NCI-H2171 treated with DMSO at 0.1 percent for 48 hours (cell line): ENCODE measurements at regions not wholly inside any gene's neighbourhood (a gene's known extent, or its start where the extent isn't known, plus 50 kb on each side); places are given as distances from the start of the nearest gene placed in this dataset.
"Not testable (repeated sequence)": the region's sequence is repeated elsewhere in the genome, so short reads cannot be mapped to it uniquely, and the experiment has no call there.

Experiments used
- DNase-seq: peaks from one replicate; lab custom pipeline; 2025; lab: John Stamatoyannopoulos, UW

DNA sequence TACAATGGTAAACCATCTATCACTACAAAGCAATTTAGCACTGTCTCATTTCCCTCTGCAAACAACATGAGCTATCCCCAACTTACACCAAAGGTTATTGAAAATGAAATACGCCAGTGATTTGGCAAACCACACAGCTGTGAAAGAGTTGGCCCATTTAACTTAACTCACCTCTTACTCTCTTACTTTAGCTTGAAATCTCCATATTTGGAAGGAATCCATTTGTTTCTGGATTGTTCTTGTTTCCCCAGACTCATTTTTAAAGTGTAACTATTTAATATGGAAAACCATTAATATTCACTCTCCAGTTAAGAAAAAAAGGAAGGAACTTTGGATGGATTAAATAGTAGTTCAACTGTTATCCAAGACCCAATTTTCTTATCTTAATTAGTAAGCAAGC is 93.7 kb upstream of the TRIB2 start:
- no peak for DNase-seq

DNA sequence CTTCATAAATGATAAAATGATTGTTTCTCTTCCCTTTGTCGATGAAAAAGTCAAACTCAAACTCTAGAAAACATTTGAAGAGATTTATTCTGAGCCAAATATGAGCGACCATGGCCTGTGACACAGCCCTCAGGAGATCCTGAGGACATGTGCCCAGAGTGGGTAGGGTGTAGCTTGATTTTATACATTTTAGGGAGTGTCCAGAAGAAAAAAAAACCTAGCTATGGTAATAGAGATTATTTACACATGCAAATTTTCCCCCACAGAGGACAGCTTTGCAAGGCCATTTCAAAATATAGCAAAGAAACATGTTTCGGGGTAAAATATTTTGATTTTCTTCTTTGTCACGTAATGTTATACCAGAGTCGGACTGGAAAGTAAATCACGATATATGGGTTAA is 92.4 kb upstream of the TRIB2 start:
- no peak for DNase-seq

DNA sequence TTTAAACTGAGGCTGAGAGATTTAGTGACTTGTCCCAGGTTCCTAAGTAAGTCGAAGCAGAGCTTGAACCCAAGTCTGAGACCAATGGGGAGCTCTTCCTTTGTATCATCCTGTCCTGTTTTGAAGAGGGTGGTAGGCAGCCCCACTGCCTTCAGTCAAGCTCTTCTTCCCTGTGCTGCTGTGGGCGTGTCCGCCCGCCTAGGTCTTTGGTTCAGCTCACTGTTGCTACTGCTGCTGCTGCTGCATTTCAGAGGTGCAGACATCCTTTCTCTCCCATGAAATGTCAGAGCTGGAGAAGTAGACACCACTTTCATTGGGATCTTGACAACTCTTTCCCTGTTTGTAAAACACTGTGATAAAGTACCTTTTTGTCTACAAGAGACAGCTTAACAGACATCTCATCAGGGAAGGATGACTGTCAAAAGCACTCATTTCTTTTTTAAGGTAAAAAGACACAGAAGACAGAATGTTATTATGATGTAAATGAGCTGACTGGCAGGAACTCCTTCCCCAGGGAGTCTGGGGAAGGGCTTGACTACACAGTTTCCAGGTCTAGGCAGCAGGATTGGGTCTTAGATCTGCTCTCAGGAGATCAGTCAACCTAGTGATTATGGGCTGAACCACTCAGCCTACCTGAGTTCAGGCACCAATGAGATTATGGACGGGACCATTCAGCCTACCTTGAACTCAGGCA is 91.7 kb upstream of the TRIB2 start:
- DNase-seq: no peak

DNA sequence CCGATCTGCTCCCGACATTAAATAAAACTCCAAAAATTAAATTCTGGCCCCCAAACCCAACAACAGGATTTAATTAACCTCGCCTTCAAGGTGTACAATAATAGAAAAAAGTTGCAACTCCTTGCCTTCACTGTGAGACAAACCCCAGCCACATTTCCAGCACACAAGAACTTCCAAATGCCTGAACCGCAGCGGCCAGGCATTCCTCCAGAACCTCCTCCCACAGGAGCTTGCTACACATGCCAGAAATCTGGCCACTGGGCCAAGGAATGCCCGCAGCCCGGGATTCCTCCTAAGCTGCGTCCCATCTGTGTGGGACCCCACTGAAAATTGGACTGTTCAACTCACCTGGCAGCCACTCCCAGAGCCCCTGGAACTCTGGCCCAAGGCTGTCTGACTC is 88.2 kb upstream of the TRIB2 start:
- DNase-seq: not testable (repeated sequence)

DNA sequence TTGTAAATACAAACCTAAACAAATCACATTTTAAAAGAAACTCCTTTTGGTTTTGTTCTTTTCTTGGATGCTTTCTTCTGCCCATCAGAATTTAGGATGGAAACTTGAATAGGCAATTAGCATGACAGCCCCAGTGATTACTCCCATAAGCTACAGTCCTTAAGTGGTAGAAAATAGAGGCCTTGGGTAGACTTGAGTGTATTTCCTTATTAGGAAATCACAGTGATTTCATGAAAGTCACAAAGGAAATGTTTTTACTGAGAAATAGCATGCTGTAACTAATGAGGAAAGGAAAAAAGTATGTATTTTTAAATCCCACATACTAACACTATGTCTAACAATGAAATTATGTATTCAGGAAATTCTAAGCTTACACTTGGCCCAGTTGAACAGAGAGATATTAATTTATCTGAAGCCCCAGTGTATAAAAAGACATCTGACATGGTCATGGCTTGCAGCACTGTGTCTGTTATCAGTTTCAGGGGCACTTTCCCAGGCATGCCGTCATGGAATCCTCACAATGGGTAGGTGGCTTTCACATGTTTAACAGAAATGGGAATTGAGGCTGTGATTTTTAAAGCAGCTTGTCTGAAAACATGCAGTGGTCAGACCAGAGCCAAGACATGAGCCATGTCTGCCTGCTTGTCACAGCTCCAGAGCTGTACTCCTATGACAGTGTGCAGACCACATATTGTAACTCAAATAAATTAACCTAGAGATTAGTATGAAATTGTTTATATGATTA is 79.7 kb upstream of the TRIB2 start:
- DNase-seq: no peak

DNA sequence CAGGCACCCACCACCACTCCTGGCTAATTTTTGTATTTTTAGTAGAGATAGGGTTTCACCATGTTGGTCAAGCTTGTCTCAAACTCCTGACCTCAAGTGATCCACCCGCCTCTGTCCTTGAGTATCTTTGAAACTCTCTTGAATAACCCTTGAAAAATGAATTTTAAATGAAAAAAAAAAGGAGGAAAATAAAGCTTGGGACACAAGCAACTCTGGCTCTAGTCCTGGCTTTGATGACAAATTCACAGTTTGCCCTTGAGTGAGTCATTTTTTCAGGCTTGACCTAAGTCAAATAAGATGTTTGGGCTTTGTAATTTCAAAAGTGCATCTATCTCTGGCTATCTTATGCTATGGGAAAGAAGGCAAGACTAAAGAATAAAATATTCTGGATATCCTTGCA is 79.0 kb upstream of the TRIB2 start:
- no peak for DNase-seq

DNA sequence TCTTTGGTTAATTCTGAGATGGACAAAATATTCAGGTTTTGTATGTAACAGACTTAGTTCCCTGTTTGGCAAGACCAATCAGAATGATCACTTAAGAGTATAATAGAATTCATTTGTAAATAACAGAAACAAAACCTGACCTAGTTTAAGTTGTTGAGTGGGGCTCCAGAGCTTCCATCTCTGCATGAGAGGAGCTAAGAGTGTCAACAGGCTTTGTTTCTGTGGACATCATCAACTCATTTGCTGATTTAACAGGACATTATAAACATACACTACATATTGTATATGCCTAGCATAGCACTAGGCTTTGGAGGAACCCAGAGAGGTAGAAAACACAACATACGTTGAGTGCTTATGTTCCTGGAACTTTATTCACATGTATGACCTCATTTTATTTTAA is 75.3 kb upstream of the TRIB2 start:
- no peak for DNase-seq

DNA sequence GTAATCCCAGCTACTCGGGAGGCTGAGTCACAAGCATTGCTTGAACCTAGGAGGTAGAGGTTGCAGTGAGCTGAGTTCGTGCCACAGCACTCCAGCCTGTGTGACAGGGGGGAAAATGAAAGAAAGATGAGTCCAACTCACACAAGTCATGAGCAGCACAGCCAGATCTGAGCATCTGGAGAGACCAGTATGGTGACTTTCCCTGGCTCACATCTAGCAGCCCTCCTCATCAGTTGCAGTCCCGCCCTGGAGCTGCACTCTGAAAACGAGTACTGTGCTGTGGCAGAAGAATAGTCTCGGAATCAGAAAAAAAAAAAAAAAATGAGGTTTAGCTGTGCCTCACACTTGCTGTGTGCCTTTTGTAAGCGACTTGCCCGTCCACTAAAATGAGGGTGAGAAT is 74.4 kb upstream of the TRIB2 start:
- no peak for DNase-seq

DNA sequence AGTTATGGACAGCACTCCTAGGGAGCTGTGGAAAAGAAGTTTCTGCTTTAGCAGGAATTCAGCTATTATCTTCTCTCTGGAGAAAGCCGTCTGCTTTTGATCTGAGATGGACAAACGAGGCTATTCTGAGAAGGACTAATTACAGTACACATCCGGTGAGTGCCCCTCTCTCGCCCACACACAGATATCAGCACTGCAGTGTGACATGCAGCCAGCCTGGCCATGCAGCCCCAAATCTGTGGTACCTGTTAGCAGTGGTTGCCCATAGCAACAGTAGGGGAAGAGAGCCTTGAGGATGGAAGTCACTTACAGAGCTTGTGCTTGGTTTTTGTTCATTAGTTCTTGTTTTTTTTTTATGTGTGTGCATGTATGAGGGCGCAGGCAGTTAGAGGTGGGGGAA is 73.9 kb upstream of the TRIB2 start:
- no peak for DNase-seq

DNA sequence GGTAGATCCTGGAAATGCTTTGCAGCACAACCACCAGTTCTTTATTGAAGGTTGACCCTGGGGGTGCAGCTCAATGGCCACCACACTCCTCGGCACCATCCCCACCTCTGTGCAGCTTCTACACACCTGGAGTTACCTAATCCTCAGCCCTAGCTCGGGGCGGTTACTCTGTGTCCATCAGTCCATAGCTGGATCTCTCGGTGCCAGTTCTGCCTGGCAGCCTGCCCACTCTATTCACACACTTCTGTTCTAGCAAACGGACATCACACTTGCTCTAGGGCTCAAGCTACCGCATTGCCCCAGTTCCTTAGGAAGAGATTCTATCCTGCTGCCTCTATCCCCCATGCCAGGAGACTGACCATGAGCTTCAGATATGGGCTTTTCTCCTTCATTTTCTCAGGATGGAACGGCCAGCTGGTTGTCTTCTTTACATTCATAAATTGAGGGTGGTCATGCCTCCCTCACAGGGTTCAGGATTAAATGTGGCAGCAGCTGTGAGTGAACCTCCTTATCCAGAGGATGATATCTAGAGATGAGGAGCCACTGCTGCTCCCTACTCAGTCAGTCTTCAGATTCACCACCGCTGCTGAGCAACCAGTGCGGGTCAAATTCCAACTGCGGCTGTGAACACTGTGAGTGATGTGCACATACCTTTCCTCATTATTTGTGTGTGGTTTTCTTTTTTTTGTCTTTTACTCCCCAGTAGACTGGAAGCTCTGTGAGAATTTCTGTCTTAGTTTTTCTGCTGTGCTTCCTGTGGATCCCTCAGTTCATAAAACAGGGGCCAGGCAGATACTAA is 66.9 kb upstream of the TRIB2 start:
- no peak for DNase-seq

DNA sequence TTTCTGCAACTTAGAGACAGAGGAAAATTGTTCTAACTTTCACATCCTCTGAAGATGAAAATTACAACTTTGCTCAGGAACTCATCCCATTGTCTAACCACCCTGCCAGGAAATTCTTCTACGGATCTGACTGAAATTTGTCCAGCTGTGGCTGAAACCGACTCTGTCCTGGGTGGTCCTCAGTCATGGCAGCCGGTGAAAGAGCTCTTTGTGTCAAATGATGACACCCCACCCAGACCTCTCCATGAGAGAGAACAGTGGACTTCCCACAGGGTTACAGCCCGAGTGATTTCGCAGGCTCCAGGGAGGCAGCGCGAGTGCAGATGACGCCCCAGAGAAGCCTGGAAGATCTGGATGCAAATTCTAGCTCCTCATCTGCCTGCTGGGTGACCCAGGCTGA is 65.1 kb upstream of the TRIB2 start:
- DNase-seq: no peak

DNA sequence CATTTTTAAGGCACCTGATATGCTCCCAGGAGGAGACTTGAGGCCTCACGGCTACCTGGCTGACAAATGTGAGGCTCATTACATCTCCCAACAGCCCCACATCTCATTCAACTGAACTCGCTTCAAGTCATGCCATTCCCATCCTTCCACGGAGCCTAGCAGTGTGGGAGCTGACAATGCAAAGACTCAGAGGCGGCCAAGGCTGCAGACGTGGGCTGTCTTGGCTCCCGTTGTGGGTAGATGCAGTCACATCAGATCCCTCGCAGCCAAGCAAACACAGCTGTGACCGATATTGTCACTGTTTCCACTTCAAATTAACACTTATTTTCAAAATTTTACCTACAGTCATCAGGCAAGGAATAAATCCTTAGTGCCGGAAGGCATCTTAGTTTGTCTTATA is 64.0 kb upstream of the TRIB2 start:
- DNase-seq: no peak

DNA sequence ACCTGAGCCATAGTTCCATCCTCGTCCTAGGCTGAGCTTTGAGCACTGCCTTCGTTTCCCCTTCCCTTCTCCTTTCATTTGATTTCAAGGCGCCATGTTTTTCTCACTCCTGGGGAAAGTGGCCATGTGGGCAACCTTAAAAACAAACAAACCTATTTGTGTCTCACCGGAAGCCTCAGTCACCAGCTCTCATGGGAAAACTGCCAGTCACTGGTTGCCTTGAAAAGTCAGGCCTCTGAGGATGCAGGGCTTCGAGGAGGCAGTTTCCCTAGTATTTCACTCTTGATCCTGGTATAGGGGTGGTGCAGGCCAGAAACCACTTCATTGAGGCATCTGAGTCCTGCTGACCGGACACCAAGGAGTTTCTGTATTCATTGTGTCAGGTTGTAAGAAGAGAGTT is 59.2 kb upstream of the TRIB2 start:
- DNase-seq: no peak

DNA sequence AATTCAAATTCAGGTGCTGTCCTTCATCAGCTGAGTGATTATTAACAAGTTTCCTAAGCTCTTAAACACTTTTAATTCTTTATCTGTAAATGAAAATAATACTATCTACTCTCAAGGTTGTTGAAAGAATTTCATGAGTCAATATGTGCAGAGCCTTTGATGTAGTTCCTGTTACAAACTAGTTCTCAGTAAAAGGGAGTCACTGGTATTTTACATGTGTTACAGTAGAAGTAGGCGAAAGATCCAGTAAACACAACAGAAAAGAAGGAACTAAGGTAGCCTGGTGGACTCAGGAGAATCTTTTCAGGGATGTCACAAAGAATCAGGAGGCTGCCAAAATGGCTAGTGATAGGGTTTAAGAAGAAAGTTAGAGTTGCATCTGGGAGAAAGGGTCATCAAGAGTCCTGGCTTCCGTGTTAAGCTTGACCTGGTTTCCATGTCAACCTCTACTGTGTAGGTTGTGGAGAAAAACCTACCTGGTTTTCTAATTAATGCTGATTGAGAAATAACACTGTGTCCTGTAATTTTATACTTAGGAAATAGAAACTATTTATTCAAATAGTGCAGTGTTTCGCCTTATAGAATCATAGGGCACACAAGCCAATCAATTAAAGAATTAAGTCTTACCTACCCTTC is 58.3 kb upstream of the TRIB2 start:
- DNase-seq: no peak

DNA sequence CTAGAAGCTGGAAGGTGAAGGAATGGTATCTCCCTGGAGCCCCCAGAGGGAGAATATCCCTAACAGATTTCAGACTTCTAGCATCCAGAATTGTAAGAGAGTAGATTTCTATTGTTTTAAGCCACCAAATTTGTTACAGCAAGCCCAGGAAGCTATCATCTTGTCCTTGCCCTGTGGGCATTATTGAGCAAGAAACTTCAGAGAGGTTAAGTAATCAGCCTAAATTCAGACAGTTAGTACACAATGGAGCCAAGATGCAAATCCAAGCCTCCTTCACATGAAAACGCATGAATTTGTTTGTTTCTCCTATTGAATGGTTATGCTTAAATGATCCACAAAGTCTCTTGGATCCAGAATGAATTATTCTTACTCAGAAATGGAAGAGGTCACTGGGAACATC is 55.2 kb upstream of the TRIB2 start:
- no peak for DNase-seq

DNA sequence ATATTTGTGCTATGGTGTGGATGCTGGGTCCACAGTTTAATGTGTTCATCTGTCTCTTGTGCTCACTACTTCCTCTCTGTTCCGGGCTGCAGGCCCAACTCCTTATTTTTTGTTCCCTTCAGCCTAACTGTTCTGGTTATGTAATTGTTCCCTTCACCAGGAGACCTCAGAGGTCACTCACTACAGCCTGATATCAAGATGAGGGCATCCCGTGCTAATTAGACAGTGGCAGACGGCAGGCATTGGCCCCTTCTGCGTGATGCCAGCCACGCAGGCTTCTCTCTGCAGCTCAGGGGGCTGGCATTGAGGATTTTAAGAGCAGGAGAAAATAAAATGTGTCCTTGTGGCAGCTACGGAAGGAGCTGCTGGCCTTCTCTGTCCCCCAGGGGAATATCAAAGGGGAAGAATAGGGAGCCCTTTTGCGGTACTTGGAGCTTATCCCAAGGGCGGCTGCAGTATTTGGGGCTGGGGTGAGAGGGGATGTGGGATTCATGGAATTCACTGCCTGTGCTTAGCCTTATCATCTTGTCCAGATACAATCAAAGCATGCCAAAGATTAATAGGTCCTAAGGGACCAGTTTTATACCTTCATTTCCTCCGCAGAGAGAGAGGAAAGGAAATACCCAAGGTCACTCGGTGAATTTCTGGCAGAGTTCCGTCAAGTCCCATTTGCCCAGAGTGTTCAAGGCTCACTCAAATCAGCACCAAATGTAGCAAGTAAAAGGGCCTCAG is 53.3 kb upstream of the TRIB2 start:
- no peak for DNase-seq

DNA sequence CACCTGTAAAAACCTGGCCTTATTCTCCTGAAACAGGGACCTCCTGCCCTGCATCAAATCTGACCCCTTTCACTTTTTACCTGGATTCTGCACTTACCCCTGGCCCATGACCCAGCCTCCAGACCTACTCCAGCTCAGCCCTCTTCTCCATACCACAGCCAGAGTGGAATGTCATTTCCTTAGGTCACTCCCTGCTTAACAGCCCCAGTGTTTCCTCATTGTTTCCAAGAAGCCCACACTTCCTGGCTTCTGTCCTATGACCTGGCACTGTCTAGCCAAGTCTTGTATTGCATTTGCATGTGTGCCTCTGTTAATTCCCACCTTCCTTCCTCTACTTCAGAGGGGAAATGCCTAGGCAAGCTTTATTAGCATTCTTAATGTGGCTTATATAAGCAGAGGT is 51.4 kb upstream of the TRIB2 start:
- DNase-seq: no peak

DNA sequence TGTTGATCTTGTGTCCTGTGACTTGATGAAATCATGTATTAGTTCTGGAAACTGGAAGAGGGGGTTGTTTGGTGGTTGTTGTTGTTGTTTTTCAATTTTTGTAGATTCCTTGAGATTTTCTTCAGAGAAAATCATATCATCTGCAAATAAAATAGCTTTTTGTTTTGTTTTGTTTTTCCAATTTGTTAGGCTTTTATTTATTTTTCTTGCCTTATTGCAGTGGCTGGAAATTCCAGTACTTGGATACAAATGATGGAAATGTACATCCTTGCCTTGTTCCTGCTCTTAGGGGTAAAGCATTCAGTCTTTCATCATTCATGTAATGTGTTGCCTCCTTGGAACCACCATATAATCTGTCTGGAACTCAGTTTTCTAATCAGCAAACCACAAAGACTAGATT is 50.3 kb upstream of the TRIB2 start:
- no peak for DNase-seq
